Fibroblast of peridontal ligament (primary cell): ENCODE measurements at regions not wholly inside any gene's neighbourhood (a gene's known extent, or its start where the extent isn't known, plus 50 kb on each side); places are given as distances from the start of the nearest gene placed in this dataset.

Experiments used
- DNase-seq: peaks from one replicate; pipeline ENCODE4 v3.0.0-alpha.2; 2010; ENCODE audit errors: extremely low read depth

DNA sequence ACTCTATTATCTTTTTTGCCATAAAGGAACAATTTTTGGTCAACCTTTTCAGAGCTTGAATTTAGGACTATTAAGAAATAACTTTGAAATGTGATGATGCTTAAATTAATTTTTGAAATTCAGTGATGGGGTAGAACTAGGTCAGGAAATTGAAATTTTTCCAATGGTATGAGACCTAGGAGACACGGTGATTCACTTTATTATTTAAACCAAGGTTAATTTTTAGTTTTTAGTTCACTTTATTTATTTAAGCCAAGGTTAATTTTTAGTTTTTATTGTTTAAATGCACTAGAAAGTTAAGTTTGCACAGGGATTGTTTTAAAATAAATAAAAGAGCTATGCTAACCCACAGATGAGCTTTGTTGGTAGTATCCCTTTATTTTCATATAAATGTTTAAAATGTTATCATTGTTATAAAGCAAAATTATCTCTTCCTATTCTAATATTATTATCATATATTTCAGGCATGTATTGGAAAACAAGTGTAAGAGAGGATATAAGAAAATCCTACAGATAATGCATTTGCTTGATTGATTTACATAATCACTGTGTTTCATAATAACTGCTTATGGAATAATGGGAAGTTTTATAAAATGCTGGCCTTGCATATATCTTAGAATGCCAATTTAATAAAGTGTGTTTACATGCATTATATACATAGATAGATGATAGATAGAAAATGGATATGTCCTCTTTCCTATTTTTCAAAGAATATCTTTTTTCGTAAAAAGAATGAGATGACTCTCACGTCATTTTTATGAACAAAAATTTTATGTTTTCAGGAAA, 163.6 kb downstream of the HGF start:
- DNase-seq = no peak

DNA sequence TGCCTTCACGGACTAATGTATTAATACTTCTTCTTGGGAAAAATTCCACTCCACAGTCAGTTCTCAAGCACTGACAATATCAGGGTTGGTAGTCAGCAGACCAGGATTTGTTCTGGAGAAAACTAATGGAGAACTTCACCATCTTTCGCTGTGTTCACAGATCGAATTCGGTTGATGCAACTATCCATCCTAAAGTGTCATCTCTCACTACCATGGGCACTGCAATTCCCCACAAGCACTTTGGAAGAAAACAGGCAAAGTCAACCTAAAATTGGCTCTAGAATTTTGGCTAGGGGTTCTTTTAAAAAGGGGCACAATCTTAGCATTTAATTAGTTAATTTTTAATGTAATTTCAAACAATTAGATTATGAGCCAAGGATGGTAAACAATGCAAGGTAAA, 164.4 kb downstream of the HGF start:
- no peak for DNase-seq

DNA sequence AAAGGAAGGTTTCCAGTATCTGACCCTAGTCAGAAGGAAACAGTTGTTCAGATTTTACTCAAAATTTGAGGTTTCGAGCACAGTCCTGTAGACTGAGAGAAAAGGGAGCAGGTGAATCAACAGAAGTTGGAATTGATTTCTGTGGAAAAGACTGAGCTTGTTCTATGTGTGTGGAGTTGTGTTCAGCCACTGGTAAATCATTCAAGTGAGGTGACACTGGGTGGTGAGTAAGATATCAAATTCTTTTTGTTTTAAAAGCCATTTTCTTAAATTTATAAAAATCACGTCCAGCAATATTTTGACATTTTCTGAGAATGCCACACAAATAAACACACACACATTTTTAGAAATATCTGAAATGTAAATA, 165.1 kb downstream of the HGF start:
- DNase-seq = no peak

DNA sequence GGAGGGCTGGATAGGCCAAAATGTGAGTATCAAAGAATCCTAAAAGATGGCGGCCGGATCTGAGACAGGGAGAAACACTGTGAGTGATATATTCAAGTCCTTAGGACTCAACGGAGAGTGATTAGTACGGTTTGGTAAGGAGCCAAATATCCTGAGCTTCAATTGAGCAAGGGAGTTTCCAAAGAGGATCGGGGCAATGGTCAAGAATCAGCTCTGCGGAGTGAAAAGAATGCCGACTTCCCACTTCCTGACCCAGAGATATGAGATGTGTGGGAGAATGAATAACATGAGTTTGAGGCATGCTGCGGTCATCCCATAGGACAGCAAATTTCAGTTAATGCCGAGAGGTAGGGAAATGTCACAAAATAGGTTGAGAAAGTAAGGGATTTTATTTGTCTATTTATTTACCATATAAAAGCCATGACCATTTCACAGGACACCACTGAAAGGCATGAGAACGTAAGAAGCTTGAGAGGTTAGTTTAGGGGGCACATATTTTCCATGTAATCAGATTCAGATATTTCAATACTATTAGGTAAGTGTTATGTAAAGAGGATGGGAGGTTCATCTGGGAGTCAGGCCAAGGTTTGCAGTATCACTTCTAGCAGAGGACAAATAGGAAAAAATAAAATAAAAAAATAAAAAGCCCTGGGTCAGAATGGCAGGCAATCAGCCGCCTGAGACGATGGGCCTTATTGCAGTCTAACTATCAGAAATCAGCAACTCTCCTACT, 165.6 kb downstream of the HGF start:
- peak; percentile 95 for DNase-seq

DNA sequence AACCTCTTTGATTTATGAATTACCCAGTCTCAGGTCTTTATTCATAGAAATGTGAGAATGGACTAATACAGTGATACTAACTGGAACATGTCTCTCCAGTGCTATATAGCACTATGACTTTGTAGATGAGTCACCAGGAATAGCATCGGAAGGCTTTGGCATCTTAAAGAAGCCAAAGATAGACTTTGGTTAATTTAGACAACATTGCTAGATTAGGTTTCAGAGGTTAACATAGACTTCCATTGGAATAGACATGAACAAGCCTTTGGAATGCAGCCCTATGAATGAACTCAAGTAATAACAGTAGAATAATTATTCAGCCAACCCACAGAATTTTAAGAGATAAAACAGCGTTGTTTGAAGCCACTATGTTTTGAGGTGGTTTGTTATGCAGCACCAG, 169.2 kb downstream of the HGF start:
- peak; percentile 94 for DNase-seq

DNA sequence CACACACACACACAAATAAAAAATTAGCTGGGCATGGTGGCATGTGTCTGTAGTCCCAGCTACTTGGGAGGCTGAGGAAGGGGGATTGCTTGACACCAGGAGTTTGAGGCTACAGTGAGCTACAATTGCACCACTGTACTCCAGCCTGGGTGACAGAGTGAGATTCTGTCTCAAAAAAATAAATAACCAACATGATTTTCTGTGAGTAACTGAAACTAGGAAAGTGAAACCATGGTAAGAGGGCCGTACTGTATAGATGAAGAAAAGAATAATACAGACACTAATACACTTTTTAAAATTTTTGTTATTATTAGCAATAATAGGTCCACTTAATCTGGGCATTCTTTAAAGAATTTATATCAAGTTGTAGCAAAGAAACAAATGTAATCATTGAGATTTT, 170.9 kb downstream of the HGF start:
- DNase-seq = no peak

DNA sequence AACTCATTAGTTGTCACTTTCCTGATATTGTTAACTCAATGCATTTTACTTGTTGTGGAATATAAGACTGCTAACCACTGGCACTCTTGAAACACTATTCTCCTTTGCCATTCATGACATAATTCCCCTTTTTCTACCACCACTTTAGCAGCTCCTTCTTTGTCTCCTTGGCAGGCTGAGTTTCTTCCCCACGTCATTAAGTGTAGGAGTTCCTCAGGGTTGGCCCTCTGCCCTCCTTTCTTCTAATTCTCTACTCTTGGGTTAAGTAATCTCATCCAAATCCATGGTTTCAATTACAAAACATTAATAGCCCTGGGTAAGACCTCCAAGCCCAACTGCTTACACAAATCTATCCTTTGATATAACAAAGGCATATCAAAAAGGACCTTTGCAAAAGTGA, 175.1 kb downstream of the HGF start:
- DNase-seq = peak; percentile 87

DNA sequence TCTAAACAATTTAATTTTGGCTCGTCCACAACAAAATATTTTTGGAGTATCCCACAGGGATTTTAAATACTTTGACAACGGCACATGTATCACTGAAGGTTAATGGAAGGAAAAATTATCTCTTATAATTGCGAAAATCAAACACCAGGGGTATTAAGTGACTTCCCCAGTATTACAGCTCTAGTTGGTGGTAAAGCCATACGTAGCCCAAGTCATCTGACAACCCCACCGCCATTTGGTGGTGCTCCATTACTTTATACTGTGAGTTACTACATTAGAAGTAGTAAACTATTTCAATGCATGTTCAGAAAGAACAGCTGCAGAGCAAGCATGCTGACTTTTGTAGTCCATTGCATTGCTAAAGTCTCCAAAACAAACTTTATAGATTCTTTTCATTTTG, 179.7 kb downstream of the HGF start:
- DNase-seq = peak; percentile 31

DNA sequence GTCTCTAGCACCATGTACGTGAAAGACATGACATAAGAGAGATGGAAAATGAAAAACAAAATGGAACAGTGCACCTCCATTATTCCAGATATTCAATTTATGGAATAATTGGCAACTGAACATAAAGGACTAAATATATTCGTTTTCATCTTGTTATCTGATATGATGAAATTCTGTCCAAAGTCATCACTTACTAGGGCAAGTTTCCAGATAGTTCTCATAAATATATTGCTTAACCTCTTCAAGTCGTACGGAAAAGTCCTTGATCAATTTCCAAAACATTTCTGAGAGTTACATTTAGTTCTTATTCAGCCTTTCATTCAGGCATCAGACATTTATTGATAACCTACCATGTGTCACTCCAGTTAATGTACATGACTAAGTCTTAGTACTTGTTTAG, 185.2 kb downstream of the HGF start:
- no peak for DNase-seq

DNA sequence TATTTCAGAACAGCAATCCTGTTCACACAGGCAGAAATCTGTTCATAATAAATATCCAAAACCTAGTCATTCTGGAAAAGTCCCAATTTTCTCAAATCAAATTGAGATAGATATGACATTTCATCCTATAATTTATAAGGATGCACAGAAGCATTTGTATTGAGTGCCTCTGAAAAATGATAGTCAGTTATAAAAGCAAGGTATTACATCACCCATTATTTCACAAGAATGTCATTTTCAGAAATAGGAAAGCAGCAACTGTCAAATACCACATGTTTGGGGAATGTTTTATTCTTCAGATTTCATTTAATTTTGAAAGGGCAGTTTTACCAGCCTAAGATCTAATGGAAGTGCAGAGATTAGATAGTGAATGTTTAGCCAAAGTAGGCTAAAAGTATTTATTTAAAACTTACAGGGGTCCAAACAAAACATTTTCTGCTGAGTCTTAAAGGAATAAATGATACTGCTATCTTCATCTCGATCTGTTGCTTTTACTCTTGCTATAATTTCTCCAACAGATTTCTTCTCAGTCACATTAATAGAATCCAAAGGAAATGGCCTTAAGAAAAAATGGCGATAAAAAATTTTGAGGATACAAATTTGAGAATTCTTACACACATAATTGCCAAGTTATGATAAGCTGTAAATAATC, 185.8 kb downstream of the HGF start:
- DNase-seq = peak; percentile 67

DNA sequence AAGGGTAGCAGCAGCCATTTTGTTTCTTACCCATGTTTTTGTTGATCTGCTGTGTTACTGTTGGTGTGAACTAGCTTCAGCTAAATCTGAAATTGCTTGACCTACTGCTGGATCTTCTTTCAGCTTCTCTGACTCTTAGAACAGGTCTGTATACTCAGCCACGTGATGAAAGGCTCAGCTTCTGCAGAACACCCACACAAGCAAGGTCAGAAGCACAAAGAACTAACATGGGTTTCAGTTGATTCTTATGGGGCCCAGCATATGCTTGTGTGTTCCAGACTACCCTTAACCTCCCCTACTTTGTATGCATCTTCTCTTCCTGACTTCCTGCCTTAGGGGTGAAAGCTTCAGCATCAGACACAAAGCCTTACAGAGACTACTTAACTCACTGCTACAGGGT, 186.8 kb downstream of the HGF start:
- no peak for DNase-seq

DNA sequence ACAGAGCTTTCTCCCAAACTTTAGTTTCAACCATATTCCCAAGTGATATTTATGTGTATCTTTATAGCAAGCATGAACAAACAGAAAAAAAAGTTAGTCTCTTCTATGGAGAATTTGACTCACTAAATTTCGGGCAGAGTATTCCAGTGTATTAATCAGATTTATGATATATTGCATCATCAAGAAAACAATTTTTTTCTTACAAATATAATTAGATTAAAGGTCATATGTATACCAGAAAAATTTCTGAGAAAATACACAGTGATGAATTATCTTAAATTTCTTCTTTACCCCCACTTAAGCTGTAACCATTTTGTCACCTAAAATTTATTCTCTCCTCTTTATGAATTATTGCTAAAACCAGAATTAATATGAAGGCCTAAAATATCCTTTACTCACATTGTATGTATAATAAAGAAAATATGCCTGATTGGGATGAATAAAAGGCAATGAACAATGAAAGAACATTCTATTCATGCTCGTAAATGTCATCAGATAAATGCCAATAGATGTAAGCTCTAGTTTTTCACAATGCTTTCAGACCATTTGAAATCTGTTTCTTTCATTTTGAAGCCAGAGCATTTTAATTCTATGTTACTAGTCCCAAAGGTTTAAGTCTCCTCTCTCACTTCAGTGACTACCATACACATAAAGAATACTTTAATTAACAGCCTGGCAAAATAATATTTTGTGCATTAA, 192.1 kb downstream of the HGF start:
- no peak for DNase-seq

DNA sequence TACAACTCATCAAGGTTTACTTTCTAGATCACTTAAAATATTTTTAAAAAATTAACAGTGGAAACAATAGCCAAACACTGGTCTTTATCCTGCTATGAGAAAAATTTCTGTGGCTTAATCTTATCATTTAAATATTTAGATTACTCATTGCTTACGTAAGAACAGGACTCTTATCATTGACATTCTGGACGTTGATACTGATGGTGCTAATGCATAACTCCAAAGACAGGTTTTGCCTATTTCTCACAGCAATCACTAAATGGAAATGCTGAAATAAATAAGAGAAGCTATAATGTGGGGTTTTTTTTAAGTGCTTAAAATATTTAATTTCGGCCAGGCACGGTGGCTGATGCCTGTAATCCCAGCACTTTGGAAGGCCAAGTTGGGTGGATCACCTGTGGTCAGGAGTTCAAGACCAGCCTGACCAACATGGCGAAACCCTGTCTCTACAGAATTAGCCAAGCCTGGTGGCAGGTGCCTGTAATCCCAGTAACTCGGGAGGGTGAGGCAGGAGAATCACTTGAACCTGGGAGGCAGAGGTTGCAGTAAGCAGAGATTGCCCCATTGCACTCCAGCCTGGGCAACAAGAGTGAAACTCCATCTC, 195.0 kb downstream of the HGF start:
- no peak for DNase-seq

DNA sequence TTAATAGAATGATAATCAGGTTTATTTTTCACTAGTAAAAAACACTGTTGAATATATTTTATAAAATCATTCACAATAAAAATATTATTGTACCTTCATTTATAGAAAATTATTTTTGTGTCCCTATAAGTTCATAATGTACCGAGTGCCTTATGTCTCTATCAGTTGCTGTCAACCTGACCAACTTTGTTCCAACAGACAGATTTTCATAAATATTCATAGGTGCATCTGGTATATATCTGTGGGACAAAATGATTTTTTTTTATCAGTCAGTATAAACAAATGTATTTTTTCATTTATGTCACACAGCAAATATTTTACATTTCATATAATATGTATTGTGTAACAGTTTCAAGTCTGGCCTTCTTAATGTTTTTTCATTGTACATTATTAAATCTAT, 195.9 kb downstream of the HGF start:
- DNase-seq = no peak

DNA sequence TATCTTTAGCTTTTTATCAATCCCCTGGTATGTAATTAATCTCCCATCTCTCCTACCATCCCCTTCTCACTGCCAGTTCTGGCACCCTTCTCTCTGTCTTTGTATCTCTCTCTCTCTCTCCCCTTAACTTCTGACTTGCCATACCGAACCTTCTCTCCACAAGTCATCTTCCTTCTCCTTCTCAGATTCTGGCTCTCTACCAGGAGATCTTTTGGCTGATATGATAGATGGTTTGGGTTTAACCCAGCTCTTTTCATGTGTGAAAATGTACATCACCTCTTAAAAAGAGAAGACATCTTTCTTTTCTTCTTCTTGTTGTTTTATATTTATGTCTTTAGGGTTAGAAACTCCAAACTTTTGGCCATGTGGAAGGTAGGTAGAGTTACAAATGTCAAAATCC, 196.7 kb downstream of the HGF start:
- DNase-seq = no peak

DNA sequence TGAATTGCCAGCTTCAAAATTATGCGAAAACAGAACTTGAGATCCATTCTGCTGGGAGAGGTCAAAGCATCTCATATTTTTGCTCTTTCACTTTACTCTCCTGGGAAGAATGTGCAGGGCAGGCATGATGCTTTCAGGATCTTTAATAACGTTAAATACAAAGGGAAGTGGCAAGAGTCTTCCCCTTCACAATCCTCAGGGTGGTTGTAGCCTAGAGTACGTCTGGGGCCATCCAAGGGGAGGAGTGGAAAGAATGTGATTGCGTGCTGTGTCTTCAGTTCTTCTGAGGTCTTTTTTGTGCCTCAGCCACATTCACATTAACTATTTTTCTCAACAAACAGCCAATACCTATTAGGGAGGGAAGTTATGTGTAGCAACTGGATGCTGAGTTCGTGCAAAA, 207.3 kb downstream of the HGF start:
- peak; percentile 29 for DNase-seq

DNA sequence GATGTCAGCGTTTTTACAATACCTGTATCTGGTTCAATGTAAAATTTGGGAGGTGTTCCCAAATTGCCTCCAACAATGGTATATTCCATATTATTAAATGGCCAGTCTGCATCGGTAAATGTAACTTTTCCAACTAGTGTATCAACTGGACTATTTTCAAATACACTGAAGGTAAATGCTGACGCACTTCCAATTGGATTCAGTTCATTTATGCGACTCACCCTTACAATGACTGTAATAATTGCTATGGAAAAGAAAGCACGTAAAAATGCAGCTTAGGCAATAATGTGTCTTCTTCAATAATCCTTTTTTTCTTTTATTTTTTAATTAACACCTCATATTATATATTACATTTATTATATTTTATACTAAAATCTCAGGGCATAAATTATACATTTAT, 209.1 kb downstream of the HGF start:
- DNase-seq = no peak

DNA sequence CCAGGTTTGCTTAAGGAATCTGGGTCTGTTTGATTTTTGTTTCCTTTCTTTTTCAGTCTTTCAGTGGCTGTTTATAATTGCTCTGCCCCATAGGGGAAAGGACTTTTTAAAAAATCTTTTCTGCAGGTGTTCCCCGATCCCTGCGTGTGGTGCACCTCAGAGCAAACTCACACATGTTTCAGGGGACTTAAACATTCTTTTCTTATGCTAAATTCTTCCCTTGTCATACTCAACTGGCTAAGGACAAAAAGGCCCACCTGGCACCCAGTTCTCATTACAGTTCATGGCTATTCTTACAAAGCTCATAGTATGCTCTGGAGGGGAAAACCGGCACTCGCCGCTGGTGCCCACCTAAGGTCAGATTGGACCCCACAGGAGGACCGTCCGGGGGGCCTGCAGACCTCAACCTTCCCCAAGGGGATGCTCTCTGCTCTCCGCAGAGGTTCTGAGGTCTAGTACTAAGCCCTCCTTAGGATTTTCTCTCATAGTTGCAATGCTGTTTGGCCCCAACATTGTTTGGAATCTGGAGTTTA, 220.3 kb downstream of the HGF start:
- DNase-seq = no peak

DNA sequence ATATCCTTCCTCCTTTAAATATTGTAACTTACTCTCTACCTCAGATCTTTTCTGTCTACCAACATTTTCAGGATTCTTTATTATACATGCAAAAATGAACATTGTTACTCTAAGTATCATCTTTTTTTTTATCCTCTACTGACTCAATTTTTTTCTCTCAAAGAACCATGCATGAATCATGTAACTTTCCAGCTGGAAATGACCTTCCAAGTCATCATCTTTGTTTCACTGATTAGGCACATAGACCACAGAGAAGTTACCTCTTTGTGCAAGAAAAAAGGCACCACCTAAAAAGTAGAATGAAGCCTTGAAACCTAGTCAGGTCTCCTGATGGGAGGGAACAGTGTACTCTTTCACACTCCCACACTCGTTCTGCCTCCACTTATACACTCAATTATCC, 234.9 kb downstream of the HGF start:
- DNase-seq = peak; percentile 14

DNA sequence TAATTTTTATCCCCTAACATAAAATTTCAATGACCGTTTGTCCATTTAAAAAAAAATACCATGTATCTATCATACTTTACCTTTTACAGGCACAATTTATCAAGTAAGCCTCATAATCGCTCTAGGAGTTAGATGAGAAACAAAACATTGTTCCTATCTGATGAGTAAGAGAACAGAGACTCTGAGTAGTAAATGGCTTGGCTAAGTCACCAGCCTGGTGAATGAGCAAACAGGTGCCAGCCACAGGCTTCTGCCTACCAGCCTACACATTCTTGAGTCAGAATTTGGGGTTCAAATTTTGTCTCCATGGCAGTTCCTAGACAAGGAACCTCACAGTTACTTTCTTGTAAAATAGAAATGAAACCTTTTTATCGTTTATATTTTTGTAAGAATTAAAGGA, 235.4 kb downstream of the HGF start:
- DNase-seq = no peak

DNA sequence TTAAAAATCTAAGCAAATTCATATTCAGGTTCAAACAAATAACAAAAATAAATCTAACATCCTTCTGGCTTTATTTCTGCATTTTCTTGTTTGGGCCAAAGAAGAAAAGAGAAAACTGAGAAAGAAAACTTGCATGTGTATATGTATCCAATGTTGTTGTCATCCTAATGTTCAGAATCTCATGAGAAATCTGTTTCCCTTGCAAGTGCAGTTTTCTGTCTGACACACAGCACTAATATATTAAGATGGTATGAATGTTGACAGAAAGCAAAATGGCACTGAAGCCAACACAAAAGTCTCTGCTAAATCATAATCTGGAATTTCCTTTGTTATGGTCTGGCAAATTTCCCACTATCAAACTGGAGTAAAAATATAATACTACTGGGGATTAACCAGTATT, 235.9 kb downstream of the HGF start:
- DNase-seq = no peak

DNA sequence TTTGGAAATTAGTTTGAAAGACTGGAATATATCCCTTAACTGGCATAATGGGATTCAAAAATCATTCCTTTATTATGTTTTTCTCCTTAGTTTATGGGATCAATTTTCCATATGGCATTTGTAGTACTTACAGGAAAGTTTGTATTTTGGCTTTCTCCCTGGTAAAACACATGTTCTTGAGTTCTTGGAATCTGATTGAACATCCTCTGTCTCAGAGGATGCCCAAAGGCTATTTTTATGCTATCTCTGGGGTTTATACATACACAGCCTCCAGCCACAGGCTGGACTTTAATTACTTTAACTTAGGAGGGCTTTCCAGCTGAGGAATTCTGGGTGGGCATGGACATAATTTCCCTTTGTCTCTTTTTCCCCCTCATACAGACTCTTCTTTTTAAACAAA, 236.4 kb downstream of the HGF start:
- peak; percentile 31 for DNase-seq
